Vagina (tissue), 2 donors: ENCODE measurements at regions not wholly inside any gene's neighbourhood (a gene's known extent, or its start where the extent isn't known, plus 50 kb on each side); places are given as distances from the start of the nearest gene placed in this dataset.

Experiments
- DNase-seq, 2 donors: peaks; one replicate each; pipeline ENCODE4 v3.0.0-alpha.2; 2017; ENCODE audit errors: extremely low spot score in 2 of 2
- H3K27ac ChIP-seq: fragments of 200-600 bp; sonication (generic); one replicate; pipeline ENCODE4 v1.5.1; 2019
- H3K27me3 ChIP-seq: fragments of 200-600 bp; sonication (generic); one replicate; pipeline ENCODE4 v1.5.1; 2019
- H3K36me3 ChIP-seq, 2 donors: fragments of 200-600 bp; sonication (generic); one replicate each; pipeline ENCODE4 v1.5.1; 2017 to 2019
- H3K4me1 ChIP-seq: fragments of 200-600 bp; sonication (generic); one replicate; pipeline ENCODE4 v1.5.1; 2019
- H3K4me3 ChIP-seq, 2 donors: fragments of 200-600 bp; sonication (generic); 1 replicate in 1 of 2; 2 replicates in 1 of 2; pipeline ENCODE4 v1.5.1; 2016 to 2019
- H3K9me3 ChIP-seq: fragments of 200-600 bp; sonication (generic); one replicate; pipeline ENCODE4 v1.5.1; 2019
- POLR2A ChIP-seq, 2 donors: fragments of 450-650 bp; IDR thresholded peaks; one replicate each; pipeline ENCODE4 v1.6.1; 2017; ENCODE audit warnings: antibody characterized with exemption in 2 of 2, mild to moderate bottlenecking in 2 of 2, moderate library complexity in 2 of 2
- POLR2AphosphoS5 ChIP-seq, 2 donors: sonication (generic); formaldehyde crosslinking; IDR thresholded peaks; one replicate each; pipeline ENCODE4 v1.9.0; 2017; ENCODE audit warnings: antibody characterized with exemption in 2 of 2, mild to moderate bottlenecking in 2 of 2, low read depth in 1 of 2; ENCODE audit not compliant: insufficient read depth in 1 of 2
- intact Hi-C: fragments of 100-400 bp; cut with DNase I; formaldehyde crosslinking; loops from one replicate; pipeline ENCODE4 v1.15.1; 2023
- TF ChIP-seq, protein P1 (sequence below), 3 experiments: fragments of 450-650 bp in 2 of 3; fragments of 200-600 bp in 1 of 3; sonication (generic) in 1 of 3; IDR thresholded peaks; one replicate each; pipeline ENCODE4 v1.5.1; 2017 to 2019; ENCODE audit warnings: antibody characterized with exemption in 3 of 3, mild to moderate bottlenecking in 2 of 3, moderate library complexity in 2 of 3

DNA sequence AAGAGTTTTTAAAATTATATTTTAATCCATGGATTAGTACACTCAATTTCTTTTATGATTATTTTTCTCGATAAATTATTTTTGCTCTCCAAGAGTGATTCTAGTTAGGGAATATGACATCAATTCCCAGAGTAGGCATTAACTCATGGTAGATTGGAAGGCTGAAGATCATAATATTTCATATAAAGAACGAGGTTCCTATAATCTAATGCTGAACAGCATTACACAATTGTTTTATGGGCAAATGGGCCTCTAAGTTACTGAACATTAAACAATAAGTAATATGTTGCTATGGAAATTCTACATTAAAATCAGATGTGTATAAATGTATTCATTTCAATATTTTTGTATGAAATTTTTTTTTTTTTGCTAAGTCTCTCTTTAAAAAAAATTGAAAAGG is 140.3 kb downstream of the ZNF608 start:
- H3K36me3 ChIP-seq = no peaks in the 10 kb centered on the region
- no peaks in the 10 kb centered on the region for H3K27me3 ChIP-seq
- no peak overlapping the region for H3K4me3 ChIP-seq
- no peak for TF ChIP-seq POLR2AphosphoS5 (IDR thresholded peaks at IDR 0.05; ENCODE audit: insufficient read depth in 1 of 2, low read depth in 1 of 2)
- TF ChIP-seq, protein P1, sequence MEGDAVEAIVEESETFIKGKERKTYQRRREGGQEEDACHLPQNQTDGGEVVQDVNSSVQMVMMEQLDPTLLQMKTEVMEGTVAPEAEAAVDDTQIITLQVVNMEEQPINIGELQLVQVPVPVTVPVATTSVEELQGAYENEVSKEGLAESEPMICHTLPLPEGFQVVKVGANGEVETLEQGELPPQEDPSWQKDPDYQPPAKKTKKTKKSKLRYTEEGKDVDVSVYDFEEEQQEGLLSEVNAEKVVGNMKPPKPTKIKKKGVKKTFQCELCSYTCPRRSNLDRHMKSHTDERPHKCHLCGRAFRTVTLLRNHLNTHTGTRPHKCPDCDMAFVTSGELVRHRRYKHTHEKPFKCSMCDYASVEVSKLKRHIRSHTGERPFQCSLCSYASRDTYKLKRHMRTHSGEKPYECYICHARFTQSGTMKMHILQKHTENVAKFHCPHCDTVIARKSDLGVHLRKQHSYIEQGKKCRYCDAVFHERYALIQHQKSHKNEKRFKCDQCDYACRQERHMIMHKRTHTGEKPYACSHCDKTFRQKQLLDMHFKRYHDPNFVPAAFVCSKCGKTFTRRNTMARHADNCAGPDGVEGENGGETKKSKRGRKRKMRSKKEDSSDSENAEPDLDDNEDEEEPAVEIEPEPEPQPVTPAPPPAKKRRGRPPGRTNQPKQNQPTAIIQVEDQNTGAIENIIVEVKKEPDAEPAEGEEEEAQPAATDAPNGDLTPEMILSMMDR (IDR thresholded peaks at IDR 0.05) = no peak
- no peak for TF ChIP-seq POLR2A (IDR thresholded peaks at IDR 0.05)
- DNase-seq = no peak
- intact Hi-C loops = no loop called here
- peaks cover 8% of the 10 kb centered on the region for H3K4me1 ChIP-seq
- no peaks in the 10 kb centered on the region for H3K9me3 ChIP-seq
- peak overlapping the region; percentile 6 for H3K27ac ChIP-seq

DNA sequence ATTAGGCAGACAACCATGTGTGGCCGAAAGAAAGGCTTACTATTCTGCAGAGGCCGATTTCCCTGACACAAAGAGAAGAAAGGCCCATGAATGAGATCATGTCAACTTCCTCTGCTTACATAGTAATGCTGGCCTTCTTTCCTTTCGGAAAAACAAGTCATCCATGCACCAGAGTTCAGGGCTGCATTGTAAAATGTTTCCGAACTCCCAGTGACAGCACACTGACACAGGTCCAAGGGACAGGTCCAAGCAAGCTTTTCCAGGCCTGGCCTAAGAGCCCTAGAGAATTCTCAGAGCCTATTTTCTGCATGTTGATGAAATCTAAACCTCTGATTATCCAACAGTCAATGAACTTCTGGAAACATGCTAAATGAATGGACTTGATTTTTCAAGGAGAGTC is 140.9 kb downstream of the ZNF608 start:
- Histone ChIP-seq H3K4me1 (peaks cover 8% of the 10 kb centered on the region), H3K4me3 (no peak overlapping the region), H3K9me3 (no peaks in the 10 kb centered on the region), H3K36me3 (no peaks in the 10 kb centered on the region), H3K27me3 (no peaks in the 10 kb centered on the region), H3K27ac (peak overlapping the region; percentile 6)
- intact Hi-C loops = no loop called here
- TF ChIP-seq POLR2A (IDR thresholded peaks at IDR 0.05) (no peak), POLR2AphosphoS5 (IDR thresholded peaks at IDR 0.05; ENCODE audit: insufficient read depth in 1 of 2, low read depth in 1 of 2) (peak in 1 of 2 donors; percentile 72)
- peak in 1 of 2 donors; percentile 88 for DNase-seq

DNA sequence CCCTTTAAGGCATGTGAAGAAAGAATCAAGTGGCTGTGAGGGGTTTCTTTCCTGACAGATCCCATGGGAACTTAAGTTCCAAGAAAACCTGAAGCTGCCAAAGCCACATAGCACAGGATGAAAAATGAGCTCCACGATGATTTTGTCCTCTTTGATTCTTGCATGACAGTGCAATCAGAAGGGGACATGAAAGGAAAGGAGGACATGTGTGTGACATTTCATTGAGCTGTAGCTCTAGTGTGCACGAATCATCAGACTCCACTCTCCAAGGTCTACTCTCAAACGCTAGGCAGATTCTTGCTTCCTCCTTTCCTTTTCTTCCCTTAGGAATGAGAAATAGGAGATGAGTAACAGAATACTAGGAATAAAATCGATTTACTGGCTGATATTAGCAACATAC is 142.0 kb downstream of the ZNF608 start:
- TF ChIP-seq POLR2AphosphoS5 (IDR thresholded peaks at IDR 0.05; ENCODE audit: insufficient read depth in 1 of 2, low read depth in 1 of 2) (no peak), POLR2A (IDR thresholded peaks at IDR 0.05) (no peak)
- TF ChIP-seq, protein P1 (IDR thresholded peaks at IDR 0.05) = no peak
- no peaks in the 10 kb centered on the region for H3K9me3 ChIP-seq
- H3K27me3 ChIP-seq = no peaks in the 10 kb centered on the region
- H3K4me3 ChIP-seq = no peak overlapping the region
- H3K27ac ChIP-seq = no peak overlapping the region
- intact Hi-C loops = no loop called here
- H3K36me3 ChIP-seq = no peaks in the 10 kb centered on the region
- DNase-seq = no peak
- H3K4me1 ChIP-seq = peaks cover 8% of the 10 kb centered on the region

DNA sequence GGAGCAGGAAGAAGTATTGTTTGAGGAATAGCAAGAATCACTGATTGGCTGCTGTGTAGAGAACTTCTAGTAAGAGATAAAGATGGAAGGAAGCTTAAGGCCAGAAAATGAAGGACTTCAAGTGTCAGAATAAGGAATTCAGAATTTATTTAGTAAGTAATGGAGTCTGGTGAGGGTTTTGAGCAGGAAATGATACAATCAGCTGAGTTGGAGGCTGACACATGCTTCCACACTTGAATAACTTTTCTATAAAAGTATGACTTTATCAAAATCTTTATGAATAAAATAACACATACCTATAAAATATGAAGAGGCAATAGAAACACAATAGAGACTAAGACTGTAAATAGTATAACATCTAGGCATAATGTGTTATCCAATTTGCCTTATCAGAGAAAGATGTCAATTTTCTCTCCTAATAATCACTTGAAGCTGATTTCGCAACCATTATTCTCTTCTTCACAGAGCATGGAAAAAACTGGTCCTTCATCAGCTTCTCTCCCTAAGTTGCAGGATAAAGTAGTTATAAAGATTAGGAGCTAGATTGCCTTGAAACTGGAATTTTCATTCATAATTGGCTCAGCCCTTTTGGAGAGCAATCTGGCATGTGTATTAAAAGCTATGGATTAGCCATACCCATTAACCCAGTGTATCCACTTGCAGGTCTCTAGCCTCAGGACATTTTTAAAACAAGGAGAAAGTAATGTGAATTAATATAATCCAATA is 143.4 kb downstream of the ZNF608 start:
- intact Hi-C loops = no loop called here
- Histone ChIP-seq H3K36me3 (no peaks in the 10 kb centered on the region), H3K27me3 (no peaks in the 10 kb centered on the region), H3K4me3 (no peak overlapping the region), H3K4me1 (peaks cover 8% of the 10 kb centered on the region), H3K9me3 (no peaks in the 10 kb centered on the region), H3K27ac (no peak overlapping the region)
- TF ChIP-seq, protein P1 (IDR thresholded peaks at IDR 0.05) = no peak
- TF ChIP-seq POLR2AphosphoS5 (IDR thresholded peaks at IDR 0.05; ENCODE audit: insufficient read depth in 1 of 2, low read depth in 1 of 2) (no peak), POLR2A (IDR thresholded peaks at IDR 0.05) (no peak)
- DNase-seq = no peak

DNA sequence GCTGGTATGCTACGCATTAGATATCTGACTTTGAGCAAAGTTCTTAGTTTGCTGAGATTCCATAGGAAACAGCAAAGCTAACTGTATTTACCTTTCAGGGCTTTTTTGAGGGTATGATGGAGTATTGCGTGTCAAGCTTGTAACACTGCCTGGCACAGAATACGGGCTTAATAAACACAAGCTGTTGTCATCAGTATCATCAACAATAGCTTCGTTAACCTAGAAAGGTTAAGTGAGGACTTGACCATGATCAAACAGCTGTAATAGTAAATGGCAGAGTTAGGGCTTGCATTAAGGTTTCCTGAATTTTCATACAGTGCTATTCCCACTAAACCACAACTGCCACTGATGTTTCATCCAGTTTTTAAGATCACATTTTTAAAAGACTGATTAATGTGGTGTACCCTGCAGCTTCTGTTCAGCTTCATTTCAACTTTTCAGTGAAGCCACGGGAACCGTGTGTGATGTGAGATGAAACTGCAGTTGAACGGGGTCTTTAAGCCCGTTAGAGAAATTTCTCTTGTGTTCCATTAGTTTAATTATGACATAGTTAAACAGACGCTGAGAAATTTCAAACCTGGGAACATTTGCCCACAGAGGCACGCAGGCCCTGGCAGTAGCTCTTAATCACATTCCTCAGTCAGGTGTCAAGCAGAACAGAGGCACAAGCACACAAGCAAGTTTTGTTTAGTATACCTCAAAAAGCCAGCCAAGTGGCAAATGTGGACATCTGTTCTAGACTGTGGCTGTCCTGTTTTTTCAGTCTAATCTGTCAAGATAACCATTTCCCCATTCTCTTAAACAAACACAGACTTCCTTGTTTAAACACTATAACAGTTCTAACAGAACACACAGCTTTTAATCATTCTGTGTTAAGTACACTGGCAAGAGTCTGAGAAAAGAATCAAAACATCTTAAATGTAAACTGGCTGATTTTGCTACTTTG is 147.1 kb downstream of the ZNF608 start:
- Histone ChIP-seq H3K27me3 (no peaks in the 10 kb centered on the region), H3K4me3 (no peak overlapping the region), H3K9me3 (no peaks in the 10 kb centered on the region), H3K27ac (no peak overlapping the region), H3K4me1 (no peaks in the 10 kb centered on the region), H3K36me3 (no peaks in the 10 kb centered on the region)
- intact Hi-C loops = no loop called here
- TF ChIP-seq, protein P1 (IDR thresholded peaks at IDR 0.05) = no peak
- no peak for TF ChIP-seq POLR2AphosphoS5 (IDR thresholded peaks at IDR 0.05; ENCODE audit: insufficient read depth in 1 of 2, low read depth in 1 of 2)
- no peak for TF ChIP-seq POLR2A (IDR thresholded peaks at IDR 0.05)
- DNase-seq = no peak
